SIG-M5 treated with dmso at 0.1 percent for 504 hours (cell line): ENCODE measurements at regions not wholly inside any gene's neighbourhood (a gene's known extent, or its start where the extent isn't known, plus 50 kb on each side); places are given as distances from the start of the nearest gene placed in this dataset.
"Not testable (repeated sequence)": the region's sequence is repeated elsewhere in the genome, so short reads cannot be mapped to it uniquely, and the experiment has no call there.

ENCODE experiments used
- DNase-seq: peaks from one replicate; lab custom pipeline; 2025; ENCODE audit not compliant: unreplicated experiment; lab: John Stamatoyannopoulos, UW

DNA sequence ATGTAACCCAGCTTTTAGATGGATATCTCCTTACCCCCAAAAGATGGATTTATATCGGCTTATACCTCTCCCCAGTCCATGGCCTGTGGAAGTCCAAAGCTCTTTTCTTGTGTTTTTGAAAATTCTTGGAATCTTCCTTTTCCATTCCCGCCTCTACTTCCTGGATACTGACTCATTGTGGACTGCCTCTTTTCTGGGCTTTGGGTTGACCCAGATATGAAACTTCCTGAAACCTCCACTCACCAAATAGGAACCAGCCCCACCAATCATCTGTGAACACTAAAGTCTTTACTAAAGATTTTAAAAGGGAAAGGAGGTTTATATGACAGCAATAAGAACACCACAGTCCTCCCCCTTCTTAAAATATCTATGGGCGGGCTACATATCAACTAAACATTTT lies 163.4 kb upstream of the SYN3 start:
- DNase-seq = no peak

DNA sequence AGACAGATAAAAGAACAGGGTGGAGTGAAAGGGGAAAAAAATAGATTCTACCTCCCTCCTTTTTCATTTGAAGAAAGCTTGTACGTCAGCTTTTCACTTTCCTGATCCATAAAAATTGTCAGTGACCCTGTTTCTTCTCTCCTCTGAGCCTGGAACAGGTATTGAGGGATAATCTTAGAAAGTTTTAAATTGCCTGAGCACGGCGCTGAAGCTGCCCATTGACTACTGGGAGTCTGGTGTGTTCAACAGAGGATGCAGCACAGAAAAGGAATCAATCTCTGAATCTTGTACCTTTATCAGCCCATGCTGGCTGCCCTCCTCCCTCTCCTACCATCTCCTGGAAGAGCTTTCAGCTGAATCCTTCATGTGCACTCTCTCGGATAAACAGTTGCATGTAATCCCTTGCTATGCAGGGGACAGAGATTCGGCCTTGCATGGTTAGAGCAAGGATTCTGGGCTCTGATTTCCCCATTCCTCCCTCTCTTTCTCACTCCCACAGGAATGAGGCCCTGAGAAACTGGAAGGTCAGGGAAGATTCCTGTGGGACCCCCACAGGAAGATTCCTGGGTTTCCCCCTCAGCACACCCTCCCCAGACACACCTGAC lies 162.4 kb upstream of the SYN3 start:
- DNase-seq = no peak

DNA sequence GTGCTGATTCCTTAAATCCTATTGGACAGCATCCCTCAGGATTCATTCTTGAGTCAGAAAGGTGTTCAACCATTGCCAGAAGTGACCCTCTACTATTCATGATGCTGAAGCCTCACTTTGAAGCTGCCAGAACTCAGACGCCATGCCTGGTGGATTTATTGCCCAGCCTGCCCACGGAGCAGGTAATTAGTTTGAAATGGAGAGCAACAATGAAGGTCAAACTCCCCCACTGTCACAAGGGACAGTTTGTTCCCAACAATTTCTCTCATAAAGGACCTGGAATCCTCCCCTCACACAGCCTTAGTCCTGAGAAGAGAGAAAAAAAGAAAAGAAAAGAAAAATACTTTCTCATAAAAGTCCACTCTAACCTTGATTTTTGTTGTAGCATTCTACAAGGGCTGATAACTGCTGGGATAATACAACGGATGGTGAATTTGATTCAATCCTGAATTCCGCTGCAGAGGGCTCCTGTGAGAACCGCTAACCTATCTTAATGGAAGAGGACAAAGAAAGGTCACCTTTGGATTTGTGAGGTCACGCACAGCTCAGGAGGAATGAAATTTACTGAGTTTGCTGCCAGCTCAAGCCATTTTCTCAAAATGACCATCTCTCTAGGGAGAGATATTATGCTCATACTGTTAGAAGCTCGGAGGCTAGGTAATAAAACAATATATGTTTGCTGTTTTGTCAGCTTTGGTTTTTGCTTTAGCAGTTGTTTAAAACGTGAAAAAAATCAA lies 161.6 kb upstream of the SYN3 start:
- no peak for DNase-seq

DNA sequence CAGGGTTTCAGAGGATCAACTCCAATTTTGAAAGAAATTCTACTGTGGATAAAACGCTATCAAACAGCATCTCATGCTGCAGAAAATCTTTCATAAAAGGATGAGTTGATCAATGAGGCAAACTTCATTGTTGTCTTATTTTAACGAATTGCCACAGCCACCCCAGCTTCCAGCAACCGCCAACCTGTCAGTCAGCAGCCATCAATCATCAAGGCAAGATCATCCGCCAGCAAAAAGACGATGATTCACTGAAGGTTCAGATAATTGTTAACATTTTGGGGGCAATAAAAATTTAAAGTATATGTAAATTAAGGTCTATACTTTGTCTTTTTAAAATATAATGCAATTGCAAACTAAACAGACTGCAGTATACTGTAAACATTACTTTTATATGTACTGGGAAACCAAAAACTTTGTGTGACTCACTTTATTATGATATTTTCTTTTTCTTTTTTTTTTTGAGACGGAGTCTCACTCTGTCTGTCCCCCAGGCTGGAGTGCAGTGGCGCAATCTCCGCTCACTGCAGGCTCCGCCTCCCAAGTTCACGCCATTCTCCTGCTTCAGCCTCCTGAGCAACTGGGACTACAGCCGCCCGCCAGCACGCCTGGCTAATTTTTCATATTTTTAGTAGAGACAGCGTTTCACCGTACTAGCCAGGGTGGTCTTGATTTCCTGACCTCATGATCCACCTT lies 155.3 kb upstream of the SYN3 start:
- DNase-seq = no peak

DNA sequence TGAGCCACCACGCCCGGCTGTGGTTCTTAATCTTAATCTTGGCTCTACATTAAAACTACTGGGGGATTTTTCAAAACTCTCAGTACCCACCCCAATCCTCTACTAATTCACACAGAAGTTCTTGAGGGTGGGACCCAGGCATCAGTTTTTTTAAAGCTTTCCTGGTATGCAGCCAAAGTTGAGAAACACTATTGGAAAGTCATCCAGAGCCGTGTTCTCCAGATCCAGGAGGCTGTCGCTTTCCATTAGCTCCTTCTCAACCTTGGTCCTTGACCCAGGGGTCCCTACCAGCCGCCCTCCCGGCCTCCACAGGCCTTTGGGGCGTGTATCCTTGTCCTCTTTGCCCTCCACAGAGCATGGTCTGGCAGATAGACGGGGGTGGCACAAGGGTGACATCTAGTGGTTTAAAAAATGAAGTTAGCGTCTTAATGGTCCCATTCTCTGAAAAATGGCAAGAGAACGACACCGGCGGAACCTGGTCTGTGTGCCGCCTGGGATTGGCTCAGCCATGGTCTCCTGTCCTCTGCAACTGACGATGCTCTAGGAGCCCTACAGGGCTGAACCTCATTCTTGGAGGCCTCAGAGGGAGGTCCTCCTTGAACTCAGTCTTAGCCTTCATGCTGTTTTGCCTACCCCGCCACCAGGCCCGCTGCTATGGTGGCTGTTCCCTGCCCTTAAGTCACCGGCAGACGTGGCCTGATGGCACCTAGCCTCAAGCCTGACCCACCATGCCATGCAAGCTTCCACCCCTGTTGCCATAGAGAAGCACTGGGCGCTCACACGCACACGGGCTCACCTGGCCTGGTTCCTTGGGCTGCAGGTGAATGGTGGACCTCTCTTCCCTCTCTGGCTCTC lies 152.0 kb upstream of the SYN3 start:
- DNase-seq = peak; percentile 23

DNA sequence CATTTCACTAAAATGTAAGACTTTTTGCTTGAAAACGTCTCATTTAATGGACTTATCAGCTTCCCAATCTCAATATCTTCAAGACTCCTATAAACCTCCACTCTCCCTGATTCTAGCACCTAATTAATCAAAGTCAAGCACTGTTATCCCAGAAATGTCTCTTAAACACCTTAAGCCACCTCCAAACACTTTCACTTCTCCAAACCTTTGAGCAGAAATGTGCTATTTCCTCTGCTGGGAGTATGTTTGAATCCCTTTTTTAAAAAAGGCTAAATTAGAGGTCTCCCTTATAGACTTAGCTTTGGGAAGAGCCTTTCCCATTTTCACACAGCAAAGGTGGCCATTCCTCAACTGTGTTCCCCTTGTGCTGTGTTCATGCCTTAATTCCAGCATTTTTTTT lies 146.2 kb upstream of the SYN3 start:
- DNase-seq = no peak

DNA sequence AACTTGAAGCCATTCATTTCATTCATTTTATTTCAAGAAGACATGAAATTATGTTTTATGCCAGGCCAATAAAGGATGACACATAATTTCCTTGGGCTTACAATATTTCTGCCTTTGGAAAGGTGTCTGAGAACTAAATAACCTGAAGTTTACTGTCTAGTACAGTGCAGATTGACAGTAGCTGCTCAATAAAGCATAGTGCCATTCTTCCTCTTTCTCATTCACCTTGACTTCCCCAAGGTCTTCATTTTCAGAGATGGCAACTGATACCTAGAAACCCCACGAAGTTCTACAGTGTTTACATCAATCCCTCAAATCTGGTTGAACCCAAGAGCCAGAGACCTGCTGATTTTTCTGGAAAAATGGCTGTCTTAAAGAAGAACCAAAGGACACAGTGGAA lies 144.3 kb upstream of the SYN3 start:
- no peak for DNase-seq

DNA sequence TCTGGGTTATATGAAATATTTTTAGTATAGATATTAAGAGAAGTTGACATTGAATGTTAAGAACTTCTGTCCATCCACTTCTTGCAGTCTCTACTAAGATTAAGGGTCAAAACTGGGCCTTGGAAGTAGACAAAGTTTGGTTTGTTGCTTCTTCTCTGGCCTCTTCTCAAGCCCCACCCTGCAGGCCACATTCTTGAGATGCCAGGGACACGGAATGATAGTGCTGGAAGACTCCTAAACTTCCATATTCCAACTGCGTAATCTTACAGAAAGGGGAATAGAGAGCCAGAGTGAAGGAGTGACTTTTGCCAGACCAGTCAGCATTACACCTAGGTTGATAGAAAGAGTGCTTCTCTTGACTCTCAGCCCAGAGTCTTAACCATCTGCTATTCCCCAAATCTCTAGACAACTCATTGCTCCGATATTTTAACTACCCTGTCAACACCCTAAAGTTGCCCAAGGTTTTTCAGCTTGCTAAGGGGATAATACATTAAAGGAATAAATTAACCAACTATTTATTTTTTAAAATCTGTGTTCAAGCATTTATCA lies 136.4 kb upstream of the SYN3 start:
- no peak for DNase-seq

DNA sequence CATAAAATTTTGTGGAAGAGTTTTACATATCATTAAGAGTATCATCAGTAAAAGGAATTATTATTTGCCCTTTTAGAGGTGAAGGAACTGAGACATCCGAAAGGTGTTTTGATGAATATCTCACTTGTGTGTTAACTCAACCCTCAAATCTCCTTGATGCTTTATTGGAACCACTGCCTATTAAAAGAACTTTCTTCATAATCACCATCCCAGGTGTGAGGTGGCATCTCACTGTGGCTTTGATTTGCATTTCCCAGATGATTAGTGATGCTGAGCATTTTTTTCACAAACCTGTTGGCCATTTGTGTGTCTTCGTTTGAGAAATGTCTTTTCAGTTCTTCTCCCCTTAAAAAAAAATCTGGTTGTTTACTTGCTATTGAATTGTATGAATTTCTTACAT lies 134.0 kb upstream of the SYN3 start:
- DNase-seq = no peak

DNA sequence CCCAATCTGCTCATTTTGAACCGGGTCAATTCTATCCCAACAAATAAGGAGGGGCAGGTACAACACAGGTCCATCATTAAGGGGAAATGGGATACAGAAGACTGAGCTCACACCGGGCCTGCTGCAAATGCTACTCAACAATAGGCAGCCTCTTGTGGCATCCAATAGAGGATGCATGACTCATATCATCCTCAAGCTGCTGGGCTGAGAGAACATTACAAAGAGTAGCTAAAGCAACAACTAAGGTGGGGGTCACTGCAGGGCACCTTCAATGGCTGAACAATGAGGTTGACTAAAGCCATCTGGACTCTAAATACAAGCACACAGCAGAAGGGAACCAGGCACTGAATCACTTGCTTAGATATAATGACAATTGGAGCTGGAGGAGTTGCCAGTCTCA lies 130.1 kb upstream of the SYN3 start:
- no peak for DNase-seq

DNA sequence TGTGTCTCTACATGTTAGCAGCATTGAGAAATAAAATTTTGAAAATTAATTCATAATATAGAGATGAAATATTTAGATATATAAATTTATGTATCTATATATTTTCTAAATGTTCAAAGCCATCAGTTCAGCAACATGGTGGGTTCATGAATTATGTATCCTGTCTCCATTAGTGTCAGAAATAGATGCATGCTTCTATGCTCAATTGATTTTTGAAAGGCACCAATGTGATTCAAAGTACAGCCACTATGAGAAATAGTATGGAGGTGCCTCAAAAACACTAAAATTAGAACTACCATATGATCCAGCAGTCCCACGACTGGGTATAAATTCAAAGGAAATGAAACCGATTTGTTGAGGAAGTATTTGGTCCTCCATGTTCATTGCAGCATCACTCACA lies 128.6 kb upstream of the SYN3 start:
- DNase-seq = no peak

DNA sequence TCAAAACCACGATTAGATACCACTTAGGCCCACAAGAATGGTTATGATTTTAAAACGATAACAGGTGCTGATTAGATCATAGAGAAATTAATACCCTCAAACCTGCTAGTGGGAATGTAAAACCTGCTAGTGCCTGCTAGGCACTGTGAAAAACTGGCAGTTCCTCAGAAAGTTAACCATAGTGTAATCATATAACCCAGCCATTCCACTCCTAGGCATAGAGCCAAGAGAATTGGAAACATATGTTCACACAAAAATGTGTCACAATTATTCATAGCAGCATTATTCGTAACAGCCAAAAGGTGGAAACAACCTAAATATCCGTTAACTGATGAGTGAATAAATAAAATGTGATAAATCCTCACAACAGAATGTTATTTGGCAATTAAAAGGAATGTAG lies 122.2 kb upstream of the SYN3 start:
- DNase-seq = no peak

DNA sequence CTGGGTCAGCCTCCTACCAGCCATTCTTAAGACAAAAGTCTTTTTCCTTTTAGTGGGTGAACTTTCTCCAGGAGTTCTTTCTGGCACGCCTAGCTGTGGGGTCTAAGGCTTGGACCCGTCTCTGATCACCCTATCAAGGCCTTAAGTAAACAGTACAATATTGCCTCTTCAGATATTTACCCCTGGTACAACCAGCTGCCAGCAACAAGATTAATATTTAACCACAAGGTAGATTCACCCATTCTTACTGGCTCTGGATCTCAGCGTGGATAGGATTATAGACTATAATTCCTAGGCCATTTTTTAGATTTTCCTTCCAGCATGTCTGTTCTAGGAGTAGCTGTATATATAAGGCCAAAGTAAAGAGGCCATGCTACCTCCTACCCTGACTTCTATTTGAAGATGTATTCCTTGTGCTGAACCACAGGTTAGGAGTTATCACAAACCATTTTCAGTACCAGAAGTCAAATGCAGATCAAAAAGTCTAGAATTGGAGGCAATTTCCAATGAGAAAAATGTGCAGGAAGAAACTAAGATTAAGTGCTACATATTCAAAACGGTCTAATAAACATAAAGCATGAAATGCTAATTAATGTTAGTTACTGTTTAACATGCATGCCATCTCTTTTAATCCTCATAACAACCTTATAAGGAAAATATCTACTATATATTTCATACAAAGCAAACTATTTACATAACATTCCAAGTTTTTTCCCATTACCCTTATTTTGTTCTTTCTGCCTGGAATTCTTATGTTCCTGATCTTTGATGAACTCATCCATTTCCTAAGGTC lies 110.0 kb upstream of the SYN3 start:
- DNase-seq = no peak

DNA sequence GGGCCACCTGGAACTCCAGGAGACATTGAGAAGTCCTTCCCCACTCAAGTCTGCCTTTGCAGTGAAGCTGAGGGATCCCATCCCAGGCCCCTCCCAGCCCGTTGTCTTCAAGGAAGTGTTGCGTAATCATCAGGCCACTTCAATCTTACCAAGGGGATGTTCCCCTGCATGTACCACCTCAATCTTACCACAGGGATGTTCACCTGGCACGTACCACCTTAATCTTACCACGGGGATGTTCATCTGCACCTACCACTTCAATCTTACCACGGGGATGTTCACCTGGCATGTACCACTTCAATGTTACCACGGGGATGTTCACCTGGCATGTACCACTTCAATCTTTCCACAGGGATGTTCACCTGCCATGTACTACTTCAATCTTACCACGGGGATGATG lies 108.0 kb upstream of the SYN3 start:
- no peak for DNase-seq

DNA sequence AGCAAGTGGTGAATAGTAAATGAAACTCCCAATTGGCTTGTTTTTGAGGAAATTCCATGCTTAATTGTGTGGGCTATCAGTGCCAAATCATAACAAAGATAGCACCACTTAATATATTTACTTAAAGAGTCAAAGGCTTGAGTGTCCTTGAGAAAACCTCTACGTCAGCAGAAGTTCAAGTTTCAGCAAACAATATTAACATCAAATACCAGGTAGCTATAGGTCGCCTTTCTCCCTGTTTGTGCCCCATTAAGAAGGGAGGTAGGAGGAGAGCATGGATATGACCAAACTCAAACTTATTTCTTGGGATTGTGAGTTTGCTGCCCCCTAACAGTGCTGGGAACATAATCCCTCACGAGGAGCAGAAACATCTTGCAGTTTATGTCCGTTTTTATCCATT lies 105.6 kb upstream of the SYN3 start:
- no peak for DNase-seq

DNA sequence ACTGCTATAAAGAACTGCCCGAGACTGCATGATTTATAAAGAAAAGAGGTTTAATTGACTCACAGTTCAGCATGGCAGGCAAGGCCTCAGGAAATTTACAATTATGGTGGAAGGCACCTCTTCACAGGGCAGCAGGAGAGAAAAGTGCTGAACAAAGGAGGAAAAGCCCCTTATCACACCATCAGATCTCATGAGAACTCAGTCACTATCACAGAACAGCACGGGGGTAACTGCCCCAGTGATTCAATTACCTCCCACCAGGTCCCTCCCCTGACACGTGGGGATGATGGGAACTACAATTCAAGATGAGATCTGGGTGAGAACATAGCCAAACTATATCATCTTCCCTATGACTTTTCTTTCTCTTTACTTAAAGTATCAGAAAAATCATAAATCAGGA lies 104.0 kb upstream of the SYN3 start:
- no peak for DNase-seq

DNA sequence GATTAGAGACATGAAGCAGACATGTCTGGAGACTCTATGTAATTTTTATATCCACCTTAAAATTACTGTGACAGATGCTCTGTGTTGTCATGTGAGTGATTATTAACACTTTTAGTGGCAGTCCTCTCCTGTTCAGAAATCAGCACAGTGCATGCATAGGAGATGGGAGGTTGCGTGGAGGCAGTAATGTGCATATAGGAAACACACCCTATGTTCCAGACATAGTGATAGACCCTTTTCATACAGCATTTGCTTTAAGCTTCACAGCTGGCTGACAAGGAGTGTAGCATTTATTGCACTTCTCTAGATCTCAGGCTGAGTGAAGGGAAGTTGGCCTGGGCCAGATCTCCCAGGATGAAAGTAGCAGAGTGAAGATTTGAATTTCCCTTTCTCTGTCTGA lies 102.3 kb upstream of the SYN3 start:
- DNase-seq = no peak

DNA sequence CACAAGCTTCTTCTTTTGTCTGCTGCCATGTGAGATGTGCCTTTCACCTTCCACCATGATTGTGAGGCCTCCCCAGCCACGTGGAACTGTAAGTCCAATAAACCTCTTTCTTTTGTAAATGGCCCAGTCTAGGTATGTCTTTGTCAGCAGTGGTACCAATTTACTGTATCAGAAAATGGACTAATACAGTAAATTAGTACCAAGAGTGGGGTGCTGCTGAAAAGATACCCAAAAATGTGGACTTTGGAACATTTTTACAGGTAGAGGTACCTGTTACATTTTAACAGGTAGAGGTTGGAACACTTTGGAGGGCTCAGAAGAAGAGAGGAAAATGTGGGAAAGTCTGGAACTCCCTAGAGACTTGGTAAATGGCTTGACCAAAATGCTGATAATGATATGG lies 96.8 kb upstream of the SYN3 start:
- not testable (repeated sequence) for DNase-seq

DNA sequence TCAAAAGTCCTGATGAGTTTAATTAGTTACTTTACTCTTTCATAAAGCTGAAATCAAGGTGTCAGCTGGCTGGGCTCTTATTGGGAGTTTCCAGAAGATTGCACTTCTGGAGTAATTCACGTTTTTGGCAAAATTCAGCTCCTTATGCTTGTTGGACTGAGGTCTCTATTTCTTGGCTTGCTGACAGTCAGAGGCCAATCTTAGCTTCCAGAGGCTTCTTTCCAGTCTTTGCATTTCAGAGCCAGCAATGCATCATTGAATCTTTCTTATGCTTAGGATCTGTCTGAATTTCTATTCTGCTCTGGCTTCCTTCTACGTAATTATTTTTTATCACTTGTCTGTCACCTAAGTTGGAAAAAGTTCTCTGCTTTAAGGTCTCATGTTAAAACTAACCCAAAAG lies 91.4 kb upstream of the SYN3 start:
- no peak for DNase-seq

DNA sequence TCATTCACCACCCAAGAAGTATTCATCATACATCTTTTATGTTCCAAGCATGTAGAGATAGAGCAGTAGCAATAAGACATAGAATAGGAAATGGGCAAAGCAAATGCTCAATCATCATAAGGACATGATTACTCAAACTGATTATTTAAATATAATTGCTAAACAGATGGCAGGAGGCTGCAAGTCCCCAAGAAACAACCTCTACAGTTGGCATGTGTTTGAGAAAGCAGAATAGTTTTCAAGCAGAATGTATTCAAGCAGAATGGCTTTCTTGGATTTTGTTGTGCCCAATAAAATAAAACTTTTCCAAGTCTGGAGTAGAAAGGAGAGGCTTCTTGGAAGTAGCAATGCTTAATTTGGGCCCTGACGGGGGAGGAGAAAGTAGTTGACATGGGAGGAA lies 86.5 kb upstream of the SYN3 start:
- DNase-seq = no peak
